ENCODE measurements at regions not wholly inside any gene's neighbourhood (a gene's known extent, or its start where the extent isn't known, plus 50 kb on each side); places are given as distances from the start of the nearest gene placed in this dataset.

GRCh38 chr13:63853816-63854215 is 2438.2 kb upstream of the PCDH20 start:
- H3K27ac ChIP-seq, result no peak overlapping the region
- no peaks in the 10 kb centered on the region for H3K9me3 ChIP-seq (ENCODE audit: low read depth)
- H3K27me3 ChIP-seq, result no peaks in the 10 kb centered on the region
- no peak for DNase-seq (ENCODE audit: low read depth in 1 of 2, low spot score in 1 of 2)
- TF ChIP-seq, protein P1, sequence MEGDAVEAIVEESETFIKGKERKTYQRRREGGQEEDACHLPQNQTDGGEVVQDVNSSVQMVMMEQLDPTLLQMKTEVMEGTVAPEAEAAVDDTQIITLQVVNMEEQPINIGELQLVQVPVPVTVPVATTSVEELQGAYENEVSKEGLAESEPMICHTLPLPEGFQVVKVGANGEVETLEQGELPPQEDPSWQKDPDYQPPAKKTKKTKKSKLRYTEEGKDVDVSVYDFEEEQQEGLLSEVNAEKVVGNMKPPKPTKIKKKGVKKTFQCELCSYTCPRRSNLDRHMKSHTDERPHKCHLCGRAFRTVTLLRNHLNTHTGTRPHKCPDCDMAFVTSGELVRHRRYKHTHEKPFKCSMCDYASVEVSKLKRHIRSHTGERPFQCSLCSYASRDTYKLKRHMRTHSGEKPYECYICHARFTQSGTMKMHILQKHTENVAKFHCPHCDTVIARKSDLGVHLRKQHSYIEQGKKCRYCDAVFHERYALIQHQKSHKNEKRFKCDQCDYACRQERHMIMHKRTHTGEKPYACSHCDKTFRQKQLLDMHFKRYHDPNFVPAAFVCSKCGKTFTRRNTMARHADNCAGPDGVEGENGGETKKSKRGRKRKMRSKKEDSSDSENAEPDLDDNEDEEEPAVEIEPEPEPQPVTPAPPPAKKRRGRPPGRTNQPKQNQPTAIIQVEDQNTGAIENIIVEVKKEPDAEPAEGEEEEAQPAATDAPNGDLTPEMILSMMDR (IDR thresholded peaks at IDR 0.05; ENCODE audit: low read depth, low read length), result no peak
- H3K36me3 ChIP-seq, result no peaks in the 10 kb centered on the region
- H3K4me3 ChIP-seq, result no peak overlapping the region
- no peaks in the 10 kb centered on the region for H3K4me1 ChIP-seq (ENCODE audit: low read depth)

DNA sequence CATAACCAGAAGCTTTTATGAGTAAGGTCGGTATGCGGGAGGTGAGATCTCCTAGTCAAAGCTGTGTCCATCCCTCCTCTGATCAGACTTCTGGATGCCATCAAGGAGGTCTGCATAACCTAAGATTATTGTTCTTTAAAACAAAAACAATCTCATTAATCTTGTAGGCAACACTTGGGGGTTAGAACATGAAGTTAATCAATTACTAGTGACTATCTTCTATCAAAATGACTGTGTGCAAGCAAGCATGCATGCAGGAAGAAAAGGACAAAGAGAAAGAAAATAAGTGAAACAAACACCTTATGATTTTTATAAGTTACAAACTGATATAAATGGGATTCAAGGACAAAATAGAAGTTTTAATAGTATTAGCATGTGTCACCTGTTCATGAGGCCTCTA is 2435.9 kb upstream of the PCDH20 start:
- Histone ChIP-seq H3K4me1 (ENCODE audit: low read depth) (no peaks in the 10 kb centered on the region), H3K4me3 (no peak overlapping the region), H3K27ac (no peak overlapping the region), H3K36me3 (no peaks in the 10 kb centered on the region), H3K9me3 (ENCODE audit: low read depth) (no peaks in the 10 kb centered on the region), H3K27me3 (no peaks in the 10 kb centered on the region)
- TF ChIP-seq, protein P1 (IDR thresholded peaks at IDR 0.05; ENCODE audit: low read depth, low read length), result no peak
- no peak for DNase-seq (ENCODE audit: low read depth in 1 of 2, low spot score in 1 of 2)

- no peaks in the 10 kb centered on the region for H3K4me1 ChIP-seq (ENCODE audit: low read depth)
- no peaks in the 10 kb centered on the region for H3K9me3 ChIP-seq (ENCODE audit: low read depth)
- TF ChIP-seq, protein P1 (IDR thresholded peaks at IDR 0.05; ENCODE audit: low read depth, low read length), result no peak
- H3K27ac ChIP-seq, result no peak overlapping the region
- no peak overlapping the region for H3K4me3 ChIP-seq
- no peaks in the 10 kb centered on the region for H3K27me3 ChIP-seq
- DNase-seq (ENCODE audit: low read depth in 1 of 2, low spot score in 1 of 2), result no peak
- H3K36me3 ChIP-seq, result no peaks in the 10 kb centered on the region
Observed at GRCh38 chr13:63843766-63844699, 2428.4 kb upstream of the PCDH20 start.

DNA sequence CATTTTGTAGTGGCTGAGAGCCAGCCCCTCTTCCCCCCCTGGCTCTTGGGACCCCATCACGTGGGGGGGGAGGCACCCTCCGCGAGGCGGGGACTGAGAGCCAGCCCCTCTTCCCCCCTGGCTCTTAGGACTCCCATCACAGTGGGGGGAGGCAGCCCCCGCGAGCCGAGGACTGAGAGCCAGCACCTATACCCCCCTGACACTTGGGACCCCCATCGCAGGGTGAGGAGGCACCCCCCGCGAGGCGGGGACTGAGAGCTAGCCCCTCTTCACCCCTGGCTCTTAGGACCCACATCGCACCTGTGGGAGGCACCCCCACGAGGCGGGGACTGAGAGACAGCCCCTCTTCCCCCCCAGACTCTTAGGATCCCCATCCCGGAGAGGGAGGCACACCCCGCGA is 2426.5 kb upstream of the PCDH20 start:
- Histone ChIP-seq H3K4me1 (ENCODE audit: low read depth) (no peaks in the 10 kb centered on the region), H3K9me3 (ENCODE audit: low read depth) (no peaks in the 10 kb centered on the region), H3K36me3 (no peaks in the 10 kb centered on the region), H3K27ac (no peak overlapping the region), H3K27me3 (no peaks in the 10 kb centered on the region), H3K4me3 (no peak overlapping the region)
- TF ChIP-seq, protein P1 (IDR thresholded peaks at IDR 0.05; ENCODE audit: low read depth, low read length), result no peak
- DNase-seq (ENCODE audit: low read depth in 1 of 2, low spot score in 1 of 2), result no peak

GRCh38 chr13:63840551-63841421 is 2425.1 kb upstream of the PCDH20 start:
- Histone ChIP-seq H3K27ac (no peak overlapping the region), H3K4me3 (no peak overlapping the region), H3K9me3 (ENCODE audit: low read depth) (no peaks in the 10 kb centered on the region), H3K4me1 (ENCODE audit: low read depth) (no peaks in the 10 kb centered on the region), H3K27me3 (no peaks in the 10 kb centered on the region), H3K36me3 (no peaks in the 10 kb centered on the region)
- DNase-seq (ENCODE audit: low read depth in 1 of 2, low spot score in 1 of 2), result no peak
- TF ChIP-seq, protein P1 (IDR thresholded peaks at IDR 0.05; ENCODE audit: low read depth, low read length), result no peak
